DOHH2 (cell line): ENCODE measurements at regions not wholly inside any gene's neighbourhood (a gene's known extent, or its start where the extent isn't known, plus 50 kb on each side); places are given as distances from the start of the nearest gene placed in this dataset.

Experiments
- CTCF ChIP-seq: fragments of 200-600 bp; sonication (generic); IDR thresholded peaks from one replicate; pipeline ENCODE4 v1.5.1; 2014; ENCODE audit warnings: antibody characterized with exemption, mild to moderate bottlenecking, low read depth, low read length; ENCODE audit not compliant: poor library complexity, severe bottlenecking
- EZH2phosphoT487 ChIP-seq: fragments of 200-600 bp; sonication (generic); IDR thresholded peaks from 2 replicates; pipeline ENCODE4 v1.6.1; 2017; ENCODE audit warnings: borderline replicate concordance, mild to moderate bottlenecking, antibody characterized with exemption, low read length, moderate library complexity, mixed read lengths

GRCh38 chr20:7029019-7029418 lies 261.5 kb downstream of the BMP2 start:
- TF ChIP-seq CTCF (no peak), EZH2phosphoT487 (no peak)
